ENCODE measurements at regions not wholly inside any gene's neighbourhood (a gene's known extent, or its start where the extent isn't known, plus 50 kb on each side); places are given as distances from the start of the nearest gene placed in this dataset.

DNA sequence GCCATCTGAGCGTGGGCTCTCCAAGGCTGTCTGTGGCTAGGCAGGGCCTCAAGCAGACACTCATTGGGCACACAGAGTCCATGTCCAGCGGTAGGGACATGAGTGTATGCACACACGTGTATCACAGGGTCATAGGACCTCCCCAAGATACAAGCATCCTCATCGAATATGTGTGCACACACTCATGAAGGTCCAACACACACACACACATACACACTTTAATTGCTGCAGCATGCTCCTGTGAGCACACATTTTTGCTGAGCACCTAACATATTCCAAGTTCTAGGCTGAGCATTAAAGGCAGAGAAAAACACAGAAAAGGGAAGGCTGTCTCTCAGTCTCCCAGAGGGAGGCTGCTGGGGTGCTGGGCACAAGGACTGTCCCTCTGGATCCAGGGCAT, 59.3 kb upstream of the TBX3 start:
- no peak for DNase-seq
- H3K9me3 Mint-ChIP-seq, result no peaks in the 10 kb centered on the region
- no peaks in the 10 kb centered on the region for H3K36me3 Mint-ChIP-seq (ENCODE audit: low read depth)
- peaks cover 32% of the 10 kb centered on the region for H3K4me1 Mint-ChIP-seq (ENCODE audit: low read depth)
- no peak overlapping the region for H3K4me3 Mint-ChIP-seq
- H3K27ac Mint-ChIP-seq, result no peak overlapping the region
- TF ChIP-seq, protein P1, sequence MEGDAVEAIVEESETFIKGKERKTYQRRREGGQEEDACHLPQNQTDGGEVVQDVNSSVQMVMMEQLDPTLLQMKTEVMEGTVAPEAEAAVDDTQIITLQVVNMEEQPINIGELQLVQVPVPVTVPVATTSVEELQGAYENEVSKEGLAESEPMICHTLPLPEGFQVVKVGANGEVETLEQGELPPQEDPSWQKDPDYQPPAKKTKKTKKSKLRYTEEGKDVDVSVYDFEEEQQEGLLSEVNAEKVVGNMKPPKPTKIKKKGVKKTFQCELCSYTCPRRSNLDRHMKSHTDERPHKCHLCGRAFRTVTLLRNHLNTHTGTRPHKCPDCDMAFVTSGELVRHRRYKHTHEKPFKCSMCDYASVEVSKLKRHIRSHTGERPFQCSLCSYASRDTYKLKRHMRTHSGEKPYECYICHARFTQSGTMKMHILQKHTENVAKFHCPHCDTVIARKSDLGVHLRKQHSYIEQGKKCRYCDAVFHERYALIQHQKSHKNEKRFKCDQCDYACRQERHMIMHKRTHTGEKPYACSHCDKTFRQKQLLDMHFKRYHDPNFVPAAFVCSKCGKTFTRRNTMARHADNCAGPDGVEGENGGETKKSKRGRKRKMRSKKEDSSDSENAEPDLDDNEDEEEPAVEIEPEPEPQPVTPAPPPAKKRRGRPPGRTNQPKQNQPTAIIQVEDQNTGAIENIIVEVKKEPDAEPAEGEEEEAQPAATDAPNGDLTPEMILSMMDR (IDR thresholded peaks at IDR 0.05), result no peak
- H3K27me3 Mint-ChIP-seq (ENCODE audit: insufficient read depth), result no peaks in the 10 kb centered on the region; the same call in 1 of the 2 replicates

GRCh38 chr12:114742363-114742762, 58.4 kb upstream of the TBX3 start:
- Mint-ChIP-seq H3K36me3 (ENCODE audit: low read depth) (no peaks in the 10 kb centered on the region), H3K9me3 (no peaks in the 10 kb centered on the region), H3K4me1 (ENCODE audit: low read depth) (peaks cover 28% of the 10 kb centered on the region), H3K4me3 (no peak overlapping the region), H3K27ac (no peak overlapping the region), H3K27me3 (ENCODE audit: insufficient read depth) (no peaks in the 10 kb centered on the region; the same call in 1 of the 2 replicates)
- DNase-seq, result no peak
- TF ChIP-seq, protein P1 (IDR thresholded peaks at IDR 0.05), result no peak

DNA sequence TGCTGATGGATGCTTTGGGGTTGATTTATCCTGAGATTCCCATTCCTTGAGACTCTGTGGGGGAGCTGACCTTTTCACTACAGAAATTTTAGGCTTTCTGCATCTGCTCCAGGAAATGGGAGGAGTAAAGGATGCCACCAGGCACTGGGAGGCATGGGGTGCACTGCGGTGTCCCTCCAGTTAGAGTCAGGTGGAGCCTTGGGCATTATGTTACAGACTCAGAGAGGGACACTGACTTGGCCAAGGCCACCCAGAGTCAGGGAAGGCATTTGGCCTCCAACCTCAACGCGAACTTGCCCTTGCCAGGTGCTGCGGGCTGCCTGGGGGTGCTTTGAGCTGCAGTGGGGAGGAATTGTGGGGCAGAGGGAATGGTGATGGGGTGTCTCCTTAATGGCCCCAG, 58.0 kb upstream of the TBX3 start:
- Mint-ChIP-seq H3K27me3 (ENCODE audit: insufficient read depth) (no peaks in the 10 kb centered on the region; the same call in 1 of the 2 replicates), H3K27ac (no peak overlapping the region), H3K36me3 (ENCODE audit: low read depth) (no peaks in the 10 kb centered on the region), H3K9me3 (no peaks in the 10 kb centered on the region), H3K4me3 (no peak overlapping the region), H3K4me1 (ENCODE audit: low read depth) (peaks cover 24% of the 10 kb centered on the region)
- no peak for DNase-seq
- TF ChIP-seq, protein P1 (IDR thresholded peaks at IDR 0.05), result no peak

DNA sequence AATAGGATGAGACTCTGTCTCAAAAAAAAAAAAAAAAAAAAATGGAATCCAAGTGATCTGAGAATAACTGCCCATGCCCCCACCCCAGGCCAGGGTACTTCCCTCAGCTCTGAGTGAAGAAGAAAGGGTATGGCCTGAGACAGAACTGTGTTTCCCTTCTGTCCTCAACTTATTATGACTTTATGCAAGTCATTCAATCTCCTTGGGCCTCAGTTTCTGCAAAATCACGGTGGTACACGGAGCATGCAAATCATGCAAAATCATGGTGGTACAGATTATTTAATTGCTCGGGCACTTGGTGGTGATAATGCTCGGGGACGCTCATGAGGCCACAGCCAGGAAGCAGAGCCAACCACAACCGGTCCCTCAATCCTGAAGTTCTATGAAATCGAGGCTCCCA, 56.5 kb upstream of the TBX3 start:
- Mint-ChIP-seq H3K36me3 (ENCODE audit: low read depth) (no peaks in the 10 kb centered on the region), H3K27ac (no peak overlapping the region), H3K9me3 (no peaks in the 10 kb centered on the region), H3K4me1 (ENCODE audit: low read depth) (peaks cover 13% of the 10 kb centered on the region), H3K27me3 (ENCODE audit: insufficient read depth) (peaks cover 1% of the 10 kb centered on the region; the same call in 1 of the 2 replicates), H3K4me3 (no peak overlapping the region)
- no peak for DNase-seq
- TF ChIP-seq, protein P1 (IDR thresholded peaks at IDR 0.05), result no peak

DNA sequence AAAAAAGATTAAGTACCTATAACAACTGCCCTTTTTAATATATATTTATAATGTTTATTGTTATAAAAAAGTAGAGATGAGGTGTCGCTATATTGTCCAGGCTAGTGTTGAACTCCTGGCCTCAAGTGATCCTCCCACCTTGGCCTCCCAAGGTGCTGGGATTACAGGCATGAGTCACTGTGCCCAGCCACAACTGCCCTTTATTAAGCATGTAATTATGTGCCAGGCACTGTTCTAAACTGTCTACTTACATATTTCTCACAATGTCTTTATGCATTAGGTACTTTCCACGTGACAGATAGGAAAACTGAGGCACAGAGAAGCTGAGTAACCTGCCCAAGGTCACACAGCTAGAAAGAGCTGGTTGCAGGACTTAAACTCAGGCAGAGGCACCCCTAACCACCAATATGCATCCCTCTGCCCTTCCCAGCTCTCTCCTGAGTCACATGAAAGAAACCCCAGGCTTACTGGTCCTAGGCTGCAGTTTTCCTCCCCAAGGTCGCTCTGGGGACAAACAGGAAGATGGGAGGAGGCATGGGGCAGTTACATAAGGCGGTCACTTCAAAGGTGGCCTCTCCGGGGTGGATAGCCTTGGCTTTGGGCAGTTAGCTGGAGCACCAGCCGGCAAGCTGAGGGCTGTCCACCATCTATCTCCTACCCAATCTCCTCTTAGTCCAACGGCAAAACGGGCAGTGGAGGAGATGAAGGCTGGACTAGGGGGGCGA, 54.6 kb upstream of the TBX3 start:
- no peaks in the 10 kb centered on the region for H3K9me3 Mint-ChIP-seq
- peaks cover 4% of the 10 kb centered on the region; the same call in 1 of the 2 replicates for H3K36me3 Mint-ChIP-seq (ENCODE audit: low read depth)
- H3K4me3 Mint-ChIP-seq, result no peak overlapping the region
- H3K27me3 Mint-ChIP-seq (ENCODE audit: insufficient read depth), result peaks cover 1% of the 10 kb centered on the region; the same call in 1 of the 2 replicates
- TF ChIP-seq, protein P1 (IDR thresholded peaks at IDR 0.05), result no peak
- no peak for DNase-seq
- no peaks in the 10 kb centered on the region for H3K4me1 Mint-ChIP-seq (ENCODE audit: low read depth)
- no peak overlapping the region for H3K27ac Mint-ChIP-seq
